Esophagus squamous epithelium (tissue), 5 donors: ENCODE measurements at regions not wholly inside any gene's neighbourhood (a gene's known extent, or its start where the extent isn't known, plus 50 kb on each side); places are given as distances from the start of the nearest gene placed in this dataset.
"Not testable (repeated sequence)": the region's sequence is repeated elsewhere in the genome, so short reads cannot be mapped to it uniquely, and the experiment has no call there.

Experiments
- DNase-seq: peaks from one replicate; lab custom pipeline; 2025; lab: John Stamatoyannopoulos, UW
- H3K27ac ChIP-seq, 4 donors: fragments of 200-600 bp; sonication (generic); one replicate each; pipeline ENCODE4 v1.5.1; 2016 to 2019; ENCODE audit warnings: mild to moderate bottlenecking in 1 of 4
- H3K27me3 ChIP-seq, 4 donors: fragments of 200-600 bp; sonication (generic); 1 replicate in 3 of 4; 2 replicates in 1 of 4; pipeline versions ENCODE4 v1.5.1 to v1.6.0; 2017 to 2021; ENCODE audit warnings: antibody characterized with exemption in 1 of 4
- H3K36me3 ChIP-seq, 3 donors: fragments of 200-600 bp; sonication (generic); one replicate each; pipeline ENCODE4 v1.5.1; 2016 to 2019
- H3K4me1 ChIP-seq, 3 donors: fragments of 200-600 bp; sonication (generic); one replicate each; pipeline ENCODE4 v1.5.1; 2017 to 2019
- H3K4me3 ChIP-seq, 4 donors: fragments of 200-600 bp; sonication (generic); 1 replicate in 3 of 4; 2 replicates in 1 of 4; pipeline ENCODE4 v1.5.1; 2016 to 2019; ENCODE audit warnings: mild to moderate bottlenecking in 2 of 4, moderate library complexity in 1 of 4
- H3K9me3 ChIP-seq, 3 donors: fragments of 200-600 bp; sonication (generic); one replicate each; pipeline ENCODE4 v1.5.1; 2016 to 2019
- CTCF ChIP-seq, 6 experiments: fragments of 450-650 bp in 4 of 6; fragments of 200-600 bp in 2 of 6; sonication (generic) in 2 of 6; IDR thresholded peaks; one replicate each; pipeline ENCODE4 v1.5.1; 2016 to 2019; ENCODE audit warnings: antibody characterized with exemption in 6 of 6, mild to moderate bottlenecking in 4 of 6, moderate library complexity in 4 of 6
- POLR2A ChIP-seq, 4 donors: fragments of 450-650 bp; IDR thresholded peaks; one replicate each; pipeline ENCODE4 v1.6.1; 2017; ENCODE audit warnings: antibody characterized with exemption in 4 of 4, mild to moderate bottlenecking in 4 of 4, moderate library complexity in 3 of 4
- WGBS, 2 donors: methylation state at CpG; one replicate each; pipeline ENCODE4 v1.1.5; 2018; 5-methylcytosine and 5-hydroxymethylcytosine counted together
- intact Hi-C: fragments of 100-400 bp; cut with DNase I; formaldehyde crosslinking; loops from one replicate; pipeline ENCODE4 v1.15.0; 2022
- donor health status: DM: yes; HTN: yes; CAD: no.

- Histone ChIP-seq H3K36me3 (no peaks in the 10 kb centered on the region), H3K4me3 (no peak overlapping the region), H3K27me3 (no peaks in the 10 kb centered on the region), H3K27ac (peak overlapping the region in 1 of 4 donors; percentile 15), H3K4me1 (peaks cover 0 to 15% (median 0%) of the 10 kb centered on the region in 3 donors), H3K9me3 (no peaks in the 10 kb centered on the region)
- no peak for TF ChIP-seq POLR2A (IDR thresholded peaks at IDR 0.05)
- no peak for TF ChIP-seq CTCF (IDR thresholded peaks at IDR 0.05)
- WGBS, 2 donors, result 41 to 56% methylated on average over 6 of the region's 6 CpGs
- DNase-seq, result no peak
- intact Hi-C loops, result no loop called here
These were observed 513.4 kb downstream of the CSNK1G3 start for GRCh38 chr5:124025306-124025845.

DNA sequence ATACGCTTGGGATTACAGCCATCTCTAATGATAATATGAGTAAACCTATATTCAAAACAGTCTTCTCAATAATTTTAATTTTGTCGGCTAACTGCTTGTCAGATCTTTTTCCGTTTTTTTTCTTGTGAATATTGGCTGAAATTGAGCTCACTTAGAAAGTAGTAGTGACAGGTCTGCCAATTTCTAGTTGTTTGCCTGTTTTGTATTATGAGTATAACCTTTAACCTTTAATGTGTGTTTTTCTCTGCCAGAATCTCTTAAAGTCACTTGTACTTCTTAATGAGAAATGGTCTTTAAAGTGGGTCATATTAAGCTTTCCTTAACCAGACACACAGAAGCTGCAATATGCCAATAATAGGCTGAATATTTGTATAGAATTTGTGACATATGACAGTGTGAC lies 511.0 kb downstream of the CSNK1G3 start:
- Histone ChIP-seq H3K27ac (no peak overlapping the region), H3K4me1 (peaks cover 0 to 15% (median 0%) of the 10 kb centered on the region in 3 donors), H3K4me3 (no peak overlapping the region), H3K27me3 (no peaks in the 10 kb centered on the region), H3K9me3 (no peaks in the 10 kb centered on the region), H3K36me3 (no peaks in the 10 kb centered on the region)
- 78 to 91% methylated on average over 3 of the region's 3 CpGs for WGBS, 2 donors
- intact Hi-C loops, result no loop called here
- no peak for DNase-seq
- TF ChIP-seq CTCF (IDR thresholded peaks at IDR 0.05) (no peak), POLR2A (IDR thresholded peaks at IDR 0.05) (no peak)

GRCh38 chr5:124021776-124022175 lies 509.8 kb downstream of the CSNK1G3 start:
- intact Hi-C loops, result no loop called here
- Histone ChIP-seq H3K4me1 (peaks cover 0 to 15% (median 0%) of the 10 kb centered on the region in 3 donors), H3K27me3 (no peaks in the 10 kb centered on the region), H3K9me3 (no peaks in the 10 kb centered on the region), H3K36me3 (no peaks in the 10 kb centered on the region), H3K27ac (no peak overlapping the region), H3K4me3 (no peak overlapping the region)
- 90 to 100% methylated on average over 1 of the region's 1 CpG for WGBS, 2 donors
- TF ChIP-seq CTCF (IDR thresholded peaks at IDR 0.05) (no peak), POLR2A (IDR thresholded peaks at IDR 0.05) (no peak)
- DNase-seq, result no peak

DNA sequence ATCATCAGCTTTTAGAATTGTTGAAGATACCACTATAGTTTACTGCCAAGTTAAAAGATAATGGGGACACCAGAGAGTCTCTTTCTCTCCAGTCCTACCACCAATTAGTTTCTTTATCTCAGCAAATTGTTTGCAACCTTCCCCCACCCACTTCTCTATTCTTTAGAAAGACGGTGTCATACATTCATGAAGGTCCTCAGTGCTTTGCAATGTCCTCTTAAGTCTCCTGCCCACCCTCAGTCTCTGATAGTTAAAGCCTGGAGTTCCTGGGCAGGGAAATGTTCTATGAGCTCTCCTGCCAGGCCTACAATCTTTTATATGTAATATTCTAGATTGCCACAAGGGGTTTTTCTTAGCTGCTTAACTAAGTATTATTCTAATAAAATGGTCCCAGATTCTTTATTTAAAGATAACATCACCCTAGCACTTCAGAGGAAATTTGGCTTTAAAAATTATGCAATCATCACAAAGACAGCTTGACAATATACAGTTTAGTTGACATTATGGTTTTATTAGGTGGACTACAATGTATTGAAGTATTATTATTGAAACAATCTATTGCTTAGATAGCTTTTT lies 509.2 kb downstream of the CSNK1G3 start:
- Histone ChIP-seq H3K36me3 (no peaks in the 10 kb centered on the region), H3K9me3 (no peaks in the 10 kb centered on the region), H3K4me1 (peaks cover 0 to 15% (median 0%) of the 10 kb centered on the region in 3 donors), H3K27ac (no peak overlapping the region), H3K27me3 (no peaks in the 10 kb centered on the region), H3K4me3 (no peak overlapping the region)
- intact Hi-C loops, result no loop called here
- TF ChIP-seq CTCF (IDR thresholded peaks at IDR 0.05), result no peak
- TF ChIP-seq POLR2A (IDR thresholded peaks at IDR 0.05), result no peak
- WGBS, 2 donors, result 76 to 82% methylated on average over 1 of the region's 1 CpG
- no peak for DNase-seq

- H3K4me3 ChIP-seq, H3K36me3 ChIP-seq, H3K4me1 ChIP-seq, intact Hi-C loops, H3K27ac ChIP-seq, H3K27me3 ChIP-seq, H3K9me3 ChIP-seq, DNase-seq: not testable (repeated sequence)
- 66 to 84% methylated on average over 3 of the region's 5 CpGs for WGBS, 2 donors
These were observed 505.3 kb downstream of the CSNK1G3 start for GRCh38 chr5:124017321-124017720.
